T follicular helper cell (primary cell): ENCODE measurements at regions not wholly inside any gene's neighbourhood (a gene's known extent, or its start where the extent isn't known, plus 50 kb on each side); places are given as distances from the start of the nearest gene placed in this dataset.

Experiments
- DNase-seq: peaks from one replicate; pipeline ENCODE4 v3.0.0-alpha.2; 2020; ENCODE audit warnings: low read depth

DNA sequence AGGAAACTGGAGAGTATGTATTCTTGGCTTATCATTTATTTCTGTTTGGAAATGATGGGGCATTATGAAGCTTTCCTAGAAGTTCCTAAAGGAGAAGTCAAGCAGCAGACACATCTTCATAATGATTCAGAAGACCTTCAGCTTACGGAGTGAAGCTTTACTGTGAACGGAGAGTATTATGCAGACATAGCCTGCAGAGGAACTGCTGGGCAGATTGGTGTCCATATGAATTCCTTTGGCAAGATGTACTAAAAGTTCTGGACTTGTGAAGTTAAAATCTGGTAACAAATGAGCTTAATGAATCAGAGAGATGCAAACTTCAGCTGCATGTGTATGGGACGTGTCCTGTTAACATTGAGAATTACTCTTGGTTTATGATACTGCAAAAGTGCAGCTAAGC, 60.1 kb downstream of the NABP1 start:
- DNase-seq = no peak

DNA sequence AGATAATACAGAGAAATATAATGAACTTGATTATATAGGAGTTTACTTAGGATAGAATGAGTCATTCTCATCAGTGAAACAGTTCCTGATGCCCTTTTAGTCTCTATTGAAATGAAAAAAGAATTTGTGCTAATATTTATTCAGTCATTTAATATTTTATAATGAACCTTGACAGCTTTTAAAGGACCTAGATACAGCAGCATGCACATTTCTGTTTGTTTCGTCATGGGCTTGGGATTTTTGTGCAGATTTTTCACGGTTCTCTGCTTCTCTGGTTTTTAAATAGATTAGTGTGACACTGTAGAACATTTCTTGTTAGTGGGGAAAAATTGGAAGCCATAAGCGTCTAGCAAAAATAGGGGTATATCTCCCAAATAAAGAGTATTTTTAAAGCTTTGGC, 60.7 kb downstream of the NABP1 start:
- DNase-seq = no peak

DNA sequence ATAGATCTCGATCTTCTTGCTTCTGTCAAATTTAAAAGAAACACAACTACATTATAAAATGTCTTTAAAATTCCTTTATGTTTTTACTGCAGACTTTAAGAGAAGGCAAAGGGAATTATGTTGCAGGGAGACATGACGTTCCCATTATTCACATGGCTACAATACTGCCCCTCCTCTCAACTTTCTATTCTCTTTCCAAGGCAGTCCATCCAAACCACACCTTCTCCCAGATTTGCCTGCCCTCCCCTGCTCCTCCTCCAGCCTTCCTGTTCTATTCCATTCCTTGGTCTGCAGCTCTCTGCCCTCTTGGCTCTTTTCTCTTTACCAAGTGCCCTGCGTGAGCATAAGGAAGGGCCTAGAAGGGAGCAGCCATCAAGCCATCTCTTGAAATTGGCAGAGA, 61.3 kb downstream of the NABP1 start:
- DNase-seq = no peak

DNA sequence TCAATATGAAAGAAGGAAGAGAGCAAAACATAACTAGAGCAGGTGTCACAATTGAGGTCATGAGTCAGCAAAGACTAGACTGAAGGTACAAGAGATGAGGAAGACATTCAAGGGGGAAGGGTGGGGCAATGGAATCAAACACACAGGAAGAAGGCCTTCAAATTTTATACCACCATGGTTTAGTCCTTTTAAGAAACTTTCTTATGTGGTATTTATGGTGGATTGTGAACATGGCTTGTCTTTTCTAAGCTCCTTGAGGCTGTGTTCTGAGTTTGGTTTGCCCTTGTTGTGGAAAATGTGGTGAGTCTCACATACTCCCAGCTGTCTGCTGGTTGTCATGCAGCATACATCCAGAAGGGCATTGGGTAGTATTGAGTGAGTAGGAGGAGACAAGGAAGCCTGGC, 62.1 kb downstream of the NABP1 start:
- peak; percentile 40 for DNase-seq

DNA sequence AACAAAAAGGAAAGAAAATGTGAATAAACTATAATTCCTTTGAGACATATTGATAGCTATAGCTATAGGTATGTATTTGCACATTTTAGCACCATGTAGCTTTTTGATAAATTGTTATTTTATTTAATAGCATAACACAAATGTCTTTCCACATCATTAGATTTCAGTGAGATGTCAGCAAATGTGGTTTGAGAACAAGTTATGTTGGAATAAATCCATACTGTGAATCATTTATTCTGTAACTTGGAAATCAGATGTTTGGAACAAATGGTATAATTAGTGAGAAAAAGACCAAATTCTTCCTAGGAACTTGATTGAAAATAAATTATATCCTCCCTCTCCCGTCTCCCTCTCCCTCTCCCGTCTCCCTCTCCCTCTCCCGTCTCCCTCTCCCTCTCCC, 62.8 kb downstream of the NABP1 start:
- DNase-seq = no peak

DNA sequence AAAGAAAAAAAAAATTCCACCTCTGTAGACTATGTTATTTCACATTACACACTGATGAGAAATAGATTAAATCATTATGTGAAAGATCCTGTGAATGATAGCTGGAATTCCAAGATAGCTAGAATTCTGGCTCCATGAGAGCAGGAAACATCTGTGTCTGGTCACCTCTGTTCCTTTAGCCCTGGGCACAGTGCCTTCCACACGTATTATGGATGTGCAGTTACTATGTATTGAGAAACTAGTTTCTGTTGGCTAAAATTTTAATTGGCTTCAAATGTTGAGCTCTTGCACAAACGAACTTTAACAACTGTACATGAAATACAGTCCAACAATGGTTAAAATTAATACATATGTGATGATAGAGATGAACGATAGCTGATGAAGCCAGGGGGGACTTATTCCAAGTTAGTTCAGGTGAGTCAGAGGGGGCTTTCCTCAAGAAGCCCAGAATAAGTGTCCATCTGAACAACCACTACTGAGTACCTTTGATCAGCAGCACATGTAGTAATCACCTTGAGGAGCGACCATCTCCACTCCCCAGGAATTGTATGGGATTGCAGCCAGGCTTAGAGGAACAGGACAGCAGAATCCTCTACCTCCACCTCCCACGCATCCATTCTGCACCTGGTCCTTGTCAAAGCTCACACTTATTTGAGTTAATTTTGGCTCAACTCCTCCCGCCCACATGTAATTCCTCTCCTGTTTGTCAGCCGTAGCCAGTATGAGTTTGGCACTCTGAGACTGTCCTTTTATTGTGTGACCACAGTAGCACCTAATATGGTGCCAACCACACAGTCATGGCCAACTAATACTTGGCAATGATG, 68.6 kb downstream of the NABP1 start:
- no peak for DNase-seq

DNA sequence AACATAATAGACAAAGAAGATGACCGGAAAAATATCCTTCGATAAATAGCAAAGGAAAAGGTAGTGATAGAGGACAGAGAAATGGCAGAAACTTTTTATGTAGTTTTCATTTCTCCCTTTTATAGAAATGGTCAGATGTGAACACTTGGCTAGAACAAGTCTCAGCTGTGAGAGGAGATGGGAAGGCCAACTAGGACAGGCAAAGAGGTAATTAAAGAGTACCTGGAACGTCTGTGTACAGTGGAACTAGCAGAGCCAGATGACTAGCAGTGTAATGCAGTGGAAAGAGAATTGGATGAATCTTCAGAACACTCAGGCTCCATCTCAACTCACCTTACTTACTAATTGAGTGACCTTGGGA, 69.2 kb downstream of the NABP1 start:
- no peak for DNase-seq

DNA sequence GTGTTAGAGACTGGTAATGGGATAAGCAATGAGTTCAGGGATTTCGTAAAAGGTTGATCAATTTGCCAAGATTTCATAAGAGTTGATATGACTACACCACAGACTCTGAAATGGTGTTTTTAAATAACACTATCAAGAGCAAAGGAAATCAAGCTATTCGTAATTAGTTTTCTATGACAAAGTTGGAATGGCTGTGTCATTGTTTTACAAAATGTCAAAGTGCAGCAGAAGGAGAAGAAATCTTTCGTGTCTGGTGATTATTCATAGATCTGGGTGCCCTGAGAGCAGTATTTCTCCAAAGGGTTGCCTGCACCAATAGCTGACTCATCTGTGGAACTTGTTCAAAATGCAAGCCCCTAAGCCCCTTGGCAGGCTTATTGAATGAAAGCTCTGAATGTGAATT, 70.1 kb downstream of the NABP1 start:
- no peak for DNase-seq

DNA sequence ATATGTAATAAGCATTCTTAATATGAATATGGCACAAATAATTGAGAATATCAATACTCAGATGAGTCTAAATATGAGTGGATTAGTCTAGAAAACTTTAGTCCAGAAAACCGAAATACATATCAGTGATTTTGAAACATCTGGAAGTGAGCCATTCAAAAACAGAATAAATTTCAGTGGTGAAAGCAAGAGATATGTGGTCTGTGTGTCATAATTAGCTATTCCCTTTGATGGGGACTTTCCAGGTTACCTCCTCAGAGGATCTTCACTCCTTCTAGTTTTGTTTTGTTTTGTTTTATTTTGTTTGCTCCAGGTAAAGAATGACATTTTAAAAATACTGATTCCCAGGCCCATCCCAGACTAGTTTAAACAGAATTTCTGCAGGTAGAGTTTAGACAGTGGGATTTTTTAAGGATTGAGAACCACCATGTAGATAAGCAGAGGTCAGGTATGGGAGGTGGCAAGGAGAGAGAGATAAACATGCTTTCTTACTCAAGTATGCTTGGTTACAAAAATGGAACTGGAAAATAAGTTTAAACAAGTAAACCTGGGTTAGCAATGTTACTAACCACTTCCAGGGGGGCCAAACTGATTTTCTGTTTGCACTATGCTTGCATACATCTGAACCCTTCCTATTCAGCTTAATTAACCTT, 70.7 kb downstream of the NABP1 start:
- DNase-seq = no peak

DNA sequence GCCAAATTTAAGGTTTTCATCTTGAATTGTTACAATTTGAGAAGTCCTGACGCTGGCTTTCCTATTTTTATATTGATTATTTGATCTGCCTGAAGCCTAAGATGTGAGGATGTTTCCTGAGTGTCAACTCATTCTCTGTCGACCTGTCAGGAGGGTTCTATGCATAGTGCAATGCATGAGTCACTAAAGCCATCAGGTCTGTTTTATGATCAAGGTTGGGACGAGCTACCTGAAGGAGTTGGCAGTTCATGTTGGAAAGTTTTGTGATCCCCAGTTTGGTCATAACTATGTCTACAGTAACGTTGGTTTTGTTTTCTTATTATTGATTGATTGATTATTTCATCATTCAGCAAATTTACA, 71.2 kb downstream of the NABP1 start:
- no peak for DNase-seq

DNA sequence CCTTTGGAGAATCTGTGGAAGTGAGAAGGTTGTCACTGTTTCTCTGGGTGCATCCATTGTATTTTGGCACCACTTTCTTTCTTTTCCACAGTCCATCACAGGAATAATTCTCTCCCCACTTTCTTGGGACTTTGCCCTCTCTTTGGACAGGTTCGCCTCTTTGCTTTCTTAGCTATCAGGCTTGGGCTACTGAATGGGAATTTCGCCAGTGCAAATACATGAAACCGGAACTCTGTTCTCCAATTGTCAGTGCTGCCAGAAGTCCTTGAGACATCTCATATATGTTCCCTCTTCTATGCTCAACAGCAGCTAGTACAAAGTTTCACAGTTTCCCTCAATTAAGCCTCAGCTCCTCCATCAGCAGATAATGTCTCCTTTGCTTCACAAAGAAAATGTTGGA, 76.2 kb downstream of the NABP1 start:
- DNase-seq = no peak

DNA sequence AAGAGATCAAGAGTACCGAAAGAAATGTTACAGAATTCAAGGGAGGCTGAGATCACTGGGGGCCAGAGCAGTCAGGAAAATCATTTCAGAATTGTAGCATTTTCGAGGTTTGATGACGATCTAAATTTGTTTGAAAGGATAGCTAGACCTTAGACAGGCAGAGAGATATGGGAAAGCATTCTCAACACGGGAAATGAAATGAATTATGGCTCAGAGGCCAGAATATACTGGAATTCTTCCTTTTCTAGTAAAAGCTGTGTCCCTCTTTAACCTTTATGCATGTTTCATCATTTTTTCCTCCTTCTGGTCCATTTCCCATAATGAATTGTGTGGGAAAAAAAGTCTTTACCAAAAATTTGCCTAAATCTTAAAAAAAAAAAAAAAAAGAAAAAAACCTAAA, 78.8 kb downstream of the NABP1 start:
- DNase-seq = no peak

DNA sequence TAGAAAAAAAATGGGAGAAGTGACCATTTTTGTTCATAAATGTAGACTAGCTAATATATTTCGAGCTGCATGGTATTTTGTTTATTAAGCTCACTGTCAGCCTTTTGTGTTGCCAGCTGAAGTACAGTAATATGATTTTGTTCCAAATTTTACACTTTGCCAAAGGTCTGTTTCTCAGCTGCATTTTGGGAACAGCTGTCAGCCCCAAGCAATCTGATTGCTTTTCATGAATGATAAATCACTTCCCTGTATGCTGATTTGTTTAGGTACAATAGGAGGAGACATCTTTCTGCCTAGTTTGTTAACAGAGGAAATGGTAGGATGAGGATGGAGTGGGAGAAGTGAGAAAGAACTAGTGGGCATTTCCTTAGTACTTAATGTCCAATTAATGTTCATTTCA, 79.3 kb downstream of the NABP1 start:
- no peak for DNase-seq

DNA sequence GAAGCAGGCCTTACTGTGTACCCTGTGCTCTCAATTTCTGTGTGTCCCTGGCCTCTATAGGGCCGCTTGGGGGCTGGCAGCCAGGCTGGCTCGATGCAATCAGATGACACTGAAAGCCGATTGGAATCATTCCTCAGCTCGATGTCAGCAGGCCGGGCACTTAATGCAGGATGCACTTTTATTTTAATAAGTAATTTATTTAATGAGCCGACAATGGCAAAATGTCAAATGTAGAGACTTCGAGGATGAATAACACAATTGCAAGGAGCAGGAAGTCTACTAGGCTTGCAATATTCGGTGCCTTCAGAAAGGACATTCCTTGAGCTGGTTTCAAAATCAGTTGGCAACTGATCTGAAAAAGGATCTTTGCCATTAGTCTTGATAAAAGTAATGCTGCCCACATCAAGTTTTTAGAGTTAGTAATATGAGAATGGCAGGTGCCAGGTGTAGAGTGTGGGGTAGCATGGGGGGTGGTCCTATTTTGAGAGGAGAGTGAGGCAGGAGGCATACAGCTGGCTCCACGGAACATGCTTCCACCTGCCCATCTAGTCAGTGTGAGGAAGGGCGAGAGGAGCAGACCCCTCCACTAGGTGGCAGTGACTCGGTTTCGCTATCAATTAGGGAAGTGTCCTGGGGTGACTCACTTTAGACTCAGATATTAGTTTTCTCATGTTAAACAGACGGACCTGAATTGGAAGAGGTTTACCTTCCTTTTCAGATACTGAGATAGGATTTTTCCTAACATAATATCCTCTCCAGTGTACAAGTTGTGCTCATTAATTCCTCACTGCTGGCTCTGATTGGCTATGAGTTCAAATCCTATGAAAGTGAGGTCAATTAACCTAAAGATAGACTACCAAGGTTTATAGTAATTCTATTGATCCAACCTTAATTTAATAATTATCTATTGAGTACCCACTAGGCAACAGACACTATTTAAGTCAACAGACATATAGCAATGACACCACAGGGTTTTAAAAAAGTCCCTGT, 80.9 kb downstream of the NABP1 start:
- DNase-seq = peak; percentile 12

DNA sequence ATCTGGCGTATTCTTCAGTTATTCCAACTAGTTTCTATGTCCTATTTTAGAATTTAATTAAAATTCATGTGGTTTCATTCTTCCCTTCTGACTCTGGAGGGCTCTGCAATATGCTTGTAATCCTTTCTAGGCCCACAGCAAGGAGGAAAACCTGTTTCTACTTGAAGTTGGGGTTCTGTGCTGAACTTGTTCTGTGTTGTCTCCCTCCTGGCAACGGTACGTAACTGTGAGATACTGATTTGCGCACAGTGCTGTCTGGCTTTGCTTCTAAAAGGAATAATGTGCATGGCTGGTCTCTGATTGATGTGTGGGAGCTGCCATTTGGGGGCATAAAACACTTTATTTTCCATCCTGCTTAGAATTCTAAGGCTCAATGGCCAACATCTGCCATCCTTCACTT, 81.7 kb downstream of the NABP1 start:
- DNase-seq = no peak

DNA sequence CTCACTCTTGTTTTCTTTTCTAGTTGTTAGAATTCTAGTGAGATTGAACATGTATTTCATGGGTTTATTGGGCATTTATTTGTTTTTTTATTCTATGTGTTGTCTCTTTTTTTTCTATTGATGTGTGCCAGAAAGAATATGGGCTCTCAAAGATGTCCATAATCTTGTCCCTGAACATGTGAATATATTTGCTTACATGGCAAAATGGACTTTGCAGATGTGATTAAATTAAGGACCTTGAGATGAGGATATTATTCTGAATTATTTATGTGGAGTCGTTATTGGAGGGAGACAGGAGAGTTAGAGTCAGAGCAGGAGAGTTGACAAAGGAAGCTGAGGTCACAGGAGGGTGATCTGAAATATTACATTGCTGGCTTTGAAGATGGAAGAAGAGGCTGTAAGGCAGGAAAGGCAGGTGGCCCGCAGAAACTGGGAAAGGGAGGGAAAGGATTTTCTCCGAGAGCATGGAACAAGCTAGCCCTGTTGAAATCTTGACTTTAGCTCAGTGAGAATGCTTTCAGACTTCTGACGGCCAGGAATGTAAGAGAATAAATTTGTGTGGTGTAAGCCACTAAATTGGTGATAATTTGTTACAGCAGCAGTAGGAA, 82.8 kb downstream of the NABP1 start:
- no peak for DNase-seq

DNA sequence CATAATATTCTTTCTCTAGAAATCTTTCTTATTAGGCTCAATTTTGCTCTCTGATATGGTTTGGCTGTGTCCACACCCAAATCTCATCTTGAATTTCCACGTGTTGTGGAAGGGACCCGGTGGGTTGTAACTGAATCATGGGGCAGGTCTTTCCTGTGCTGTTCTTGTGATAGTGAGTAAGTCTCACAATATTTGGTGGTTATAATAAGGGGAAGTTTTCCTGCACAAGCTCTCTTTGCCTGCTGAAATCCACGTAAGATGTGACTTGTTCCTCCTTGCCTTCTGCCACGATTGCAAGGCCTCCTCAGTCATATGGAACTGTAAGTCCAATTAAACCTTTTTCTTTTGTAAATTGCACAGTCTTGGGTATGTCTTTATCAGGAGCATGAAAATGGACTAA, 73.8 kb downstream of the CAVIN2 start:
- DNase-seq = no peak

DNA sequence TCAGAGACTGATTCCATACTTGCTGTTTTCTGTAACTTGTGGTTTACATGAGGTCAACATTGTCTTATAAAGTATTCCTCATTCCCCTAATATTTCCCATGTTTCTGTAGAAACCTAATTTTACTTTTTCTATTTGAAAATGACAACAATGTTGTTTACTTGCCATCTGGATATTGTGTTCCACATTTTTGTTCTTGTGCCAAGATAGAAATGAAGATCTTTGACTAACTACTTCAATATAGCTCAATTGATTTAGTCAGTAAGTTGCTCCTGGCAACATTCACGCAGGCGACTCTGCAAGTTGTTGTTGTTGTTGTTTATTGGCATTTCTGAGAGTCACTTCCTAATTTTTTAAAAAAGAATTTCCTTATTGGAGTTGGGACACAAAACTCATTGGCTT, 69.5 kb downstream of the CAVIN2 start:
- no peak for DNase-seq

DNA sequence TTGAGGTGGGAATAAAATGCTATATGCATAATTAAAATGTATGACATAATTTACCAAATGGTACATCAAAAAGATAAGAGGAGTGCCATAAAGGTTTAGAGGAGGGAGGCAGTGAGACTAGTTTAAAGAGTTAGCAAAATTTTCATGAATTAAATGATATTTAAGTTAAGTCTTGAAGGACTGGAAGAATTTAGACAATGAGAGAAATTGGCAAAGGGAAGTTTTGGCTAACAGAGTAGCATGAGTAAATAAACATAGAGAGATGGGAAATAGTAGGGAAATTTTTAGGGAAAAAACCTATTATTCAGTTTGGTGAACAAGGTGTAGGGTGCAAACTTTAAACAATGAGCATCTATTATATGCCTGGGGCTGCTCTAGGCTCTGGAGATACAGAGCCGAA, 68.8 kb downstream of the CAVIN2 start:
- no peak for DNase-seq

DNA sequence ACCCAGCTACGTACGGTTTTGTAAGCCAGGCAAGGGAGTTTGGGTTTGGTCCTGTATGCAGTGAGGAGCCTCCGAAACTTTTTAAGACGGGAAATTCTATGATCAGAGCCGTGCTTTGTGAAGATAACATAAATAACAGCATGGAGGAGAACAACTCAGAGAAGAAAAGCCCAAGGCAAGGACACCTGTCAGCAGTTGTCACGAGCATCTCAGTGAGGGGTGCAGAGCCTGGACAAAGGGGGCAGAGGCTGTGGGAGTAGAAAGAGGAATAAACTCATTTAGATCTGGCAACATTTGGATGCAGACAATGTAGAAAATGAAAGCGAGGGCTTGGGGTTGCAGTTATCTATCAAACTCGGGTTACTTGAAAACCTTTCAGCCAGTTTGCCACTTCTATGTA, 64.5 kb downstream of the CAVIN2 start:
- no peak for DNase-seq

DNA sequence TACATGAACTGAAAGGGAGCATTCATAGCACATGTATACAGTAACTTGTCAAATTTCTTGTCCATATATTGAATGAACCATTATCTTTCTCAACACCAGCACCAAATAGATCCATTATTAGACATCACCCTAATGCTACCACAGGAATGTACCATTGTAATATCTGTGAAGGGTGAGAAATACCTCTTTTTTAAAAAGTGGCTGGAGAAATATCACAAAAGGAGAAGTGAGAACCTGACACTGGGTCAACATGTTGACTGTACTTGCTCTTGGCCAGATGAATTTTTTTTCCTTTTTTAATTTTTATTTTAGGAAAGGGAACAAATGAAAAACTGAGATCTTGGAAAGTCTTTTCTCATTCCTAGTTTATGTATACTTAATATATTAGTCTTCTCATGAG, 63.5 kb downstream of the CAVIN2 start:
- DNase-seq = no peak
